Mesenchymal stem cell (in vitro differentiated cells and primary cell): ENCODE measurements at regions not wholly inside any gene's neighbourhood (a gene's known extent, or its start where the extent isn't known, plus 50 kb on each side); places are given as distances from the start of the nearest gene placed in this dataset.

Experiments
- DNase-seq: peaks from one replicate; pipeline ENCODE4 v3.0.0-alpha.2; 2013
- H2AFZ ChIP-seq: one replicate; pipeline ENCODE4 v1.6.1; 2013; ENCODE audit warnings: low read depth, mild to moderate bottlenecking, control low read depth, inconsistent platforms, low read length, moderate library complexity
- H2AK5ac ChIP-seq: 2 replicates; pipeline ENCODE4 v1.6.1; 2013; ENCODE audit warnings: low read length, moderate library complexity, mild to moderate bottlenecking, inconsistent platforms; ENCODE audit not compliant: severe bottlenecking
- H2BK120ac ChIP-seq: one replicate; pipeline ENCODE4 v1.6.1; 2013; ENCODE audit warnings: low read depth, mild to moderate bottlenecking, inconsistent platforms, low read length, moderate library complexity
- H2BK12ac ChIP-seq, 2 experiments: one replicate each; pipeline ENCODE4 v1.6.1; 2013; ENCODE audit warnings: inconsistent platforms in 2 of 2, low read length in 2 of 2, mild to moderate bottlenecking in 2 of 2, moderate library complexity in 2 of 2, control low read depth in 1 of 2
- H2BK15ac ChIP-seq: one replicate; pipeline ENCODE4 v1.6.1; 2013; ENCODE audit warnings: mild to moderate bottlenecking, low read depth, inconsistent platforms; ENCODE audit not compliant: poor library complexity, severe bottlenecking
- H2BK5ac ChIP-seq: 2 replicates; pipeline ENCODE4 v1.6.1; 2013; ENCODE audit warnings: low read depth, mild to moderate bottlenecking, low read length, control low read depth, inconsistent platforms; ENCODE audit not compliant: poor library complexity, severe bottlenecking
- H3K14ac ChIP-seq, 2 experiments: one replicate each; pipeline ENCODE4 v1.6.1; 2013; ENCODE audit warnings: inconsistent platforms in 2 of 2, low read length in 2 of 2, control low read depth in 1 of 2, mild to moderate bottlenecking in 1 of 2, moderate library complexity in 1 of 2
- H3K18ac ChIP-seq, 2 experiments: one replicate each; pipeline ENCODE4 v1.6.1; 2013; ENCODE audit warnings: inconsistent platforms in 2 of 2, low read length in 2 of 2, control low read depth in 1 of 2, low read depth in 1 of 2, mild to moderate bottlenecking in 1 of 2
- H3K23ac ChIP-seq, 2 experiments: one replicate each; pipeline ENCODE4 v1.6.1; 2013; ENCODE audit warnings: inconsistent platforms in 2 of 2, low read length in 2 of 2, mild to moderate bottlenecking in 2 of 2, moderate library complexity in 2 of 2, control low read depth in 1 of 2
- H3K27ac ChIP-seq: 2 replicates; pipeline ENCODE4 v1.5.1; 2013; ENCODE audit warnings: mild to moderate bottlenecking, moderate library complexity, low read length, control low read depth, inconsistent platforms; ENCODE audit not compliant: poor library complexity, severe bottlenecking
- H3K27me3 ChIP-seq, 2 experiments: 2 replicates each; pipeline versions ENCODE4 v1.6.1 to v1.7.0; 2013; ENCODE audit warnings: low read length in 2 of 2, mild to moderate bottlenecking in 2 of 2, moderate library complexity in 2 of 2, control low read depth in 1 of 2, inconsistent platforms in 1 of 2; ENCODE audit not compliant: control insufficient read depth in 1 of 2, insufficient read depth in 1 of 2
- H3K36me3 ChIP-seq, 2 experiments: 2 replicates each; pipeline versions ENCODE4 v1.6.1 to v1.7.0; 2013; ENCODE audit warnings: low read length in 2 of 2, control low read depth in 1 of 2, inconsistent platforms in 1 of 2, low read depth in 1 of 2, mild to moderate bottlenecking in 1 of 2; ENCODE audit not compliant: insufficient read depth in 2 of 2, control insufficient read depth in 1 of 2
- H3K4ac ChIP-seq, 2 experiments: one replicate each; pipeline ENCODE4 v1.6.1; 2013; ENCODE audit warnings: inconsistent platforms in 2 of 2, low read length in 2 of 2, mild to moderate bottlenecking in 2 of 2, moderate library complexity in 2 of 2, control low read depth in 1 of 2, low read depth in 1 of 2
- H3K4me1 ChIP-seq: 2 replicates; pipeline ENCODE4 v1.6.1; 2013; ENCODE audit warnings: low read depth, low read length, control low read depth; ENCODE audit not compliant: control insufficient read depth, insufficient read depth
- H3K4me2 ChIP-seq: 2 replicates; pipeline ENCODE4 v1.6.1; 2013; ENCODE audit warnings: low read length, mild to moderate bottlenecking, inconsistent platforms; ENCODE audit not compliant: poor library complexity, severe bottlenecking
- H3K4me3 ChIP-seq, 2 experiments: 2 replicates each; pipeline versions ENCODE4 v1.5.1 to v1.7.0; 2013; ENCODE audit warnings: low read length in 2 of 2, mild to moderate bottlenecking in 2 of 2, control low read depth in 1 of 2, low read depth in 1 of 2; ENCODE audit not compliant: insufficient read depth in 1 of 2
- H3K79me1 ChIP-seq: replicated peaks from 2 replicates; pipeline ENCODE4 v1.6.1; 2013; ENCODE audit warnings: mild to moderate bottlenecking, control low read depth, low read length, inconsistent platforms; ENCODE audit not compliant: poor library complexity, severe bottlenecking
- H3K9ac ChIP-seq: 2 replicates; pipeline ENCODE4 v1.7.0; 2013; ENCODE audit warnings: mild to moderate bottlenecking, low read length, moderate library complexity
- H3K9me3 ChIP-seq: 2 replicates; pipeline ENCODE4 v1.7.0; 2013; ENCODE audit warnings: mild to moderate bottlenecking, low read length; ENCODE audit not compliant: control insufficient read depth
- H4K8ac ChIP-seq: one replicate; pipeline ENCODE4 v1.6.1; 2013; ENCODE audit warnings: inconsistent platforms, mild to moderate bottlenecking, low read length, moderate library complexity
- H4K91ac ChIP-seq: one replicate; pipeline ENCODE4 v1.6.1; 2013; ENCODE audit warnings: mild to moderate bottlenecking, low read length, inconsistent platforms
- WGBS: methylation state at CpG from one replicate; pipeline ENCODE4 v1.1.7; 2013; ENCODE audit warnings: mixed read lengths; 5-methylcytosine and 5-hydroxymethylcytosine counted together

DNA sequence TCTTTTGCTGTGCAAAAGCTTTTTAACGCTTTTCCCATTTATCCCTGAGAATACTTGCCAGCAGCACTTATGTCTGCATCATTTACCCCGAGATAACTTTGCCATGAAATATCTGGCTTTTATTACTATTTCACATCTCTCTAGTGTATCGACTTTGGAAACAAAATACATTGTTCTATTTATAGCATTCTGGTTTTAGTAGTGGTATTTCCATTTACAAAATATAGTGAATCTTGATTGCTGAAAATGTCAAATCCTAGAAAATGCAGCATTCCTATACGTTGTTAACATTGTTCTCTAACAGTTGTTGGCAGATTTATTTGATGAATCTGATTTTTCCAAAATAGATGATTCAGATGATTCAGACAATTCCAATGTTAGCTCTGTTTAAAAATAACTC is 189.3 kb upstream of the SPRY2 start:
- H3K79me1 ChIP-seq: no peaks in the 10 kb centered on the region
- no peaks in the 10 kb centered on the region for H3K27me3 ChIP-seq
- H2AK5ac ChIP-seq: no peak overlapping the region
- H2BK5ac ChIP-seq: no peak overlapping the region
- no peak overlapping the region for H3K14ac ChIP-seq
- H3K23ac ChIP-seq: no peak overlapping the region
- H3K9ac ChIP-seq: no peak overlapping the region
- H3K18ac ChIP-seq: no peak overlapping the region
- no peaks in the 10 kb centered on the region for H3K36me3 ChIP-seq
- no peak overlapping the region for H2BK15ac ChIP-seq
- WGBS: 92% methylated on average over 1 of the region's 4 CpGs
- H4K91ac ChIP-seq: no peak overlapping the region
- peak overlapping the region in 1 of 2 experiments; percentile 23 for H3K4me3 ChIP-seq
- H3K27ac ChIP-seq: no peak overlapping the region
- no peak overlapping the region for H2AFZ ChIP-seq
- DNase-seq: no peak
- no peak overlapping the region for H2BK12ac ChIP-seq
- H4K8ac ChIP-seq: no peak overlapping the region
- H3K4me1 ChIP-seq: no peaks in the 10 kb centered on the region
- no peak overlapping the region for H3K4me2 ChIP-seq
- H3K9me3 ChIP-seq: peaks cover 5% of the 10 kb centered on the region
- no peak overlapping the region for H3K4ac ChIP-seq
- H2BK120ac ChIP-seq: no peak overlapping the region

- Histone ChIP-seq H2AK5ac (no peak overlapping the region), H3K27me3 (no peaks in the 10 kb centered on the region)
Observed at GRCh38 chr13:80529734-80530133, 188.8 kb upstream of the SPRY2 start.

GRCh38 chr13:80528733-80529132 is 187.8 kb upstream of the SPRY2 start:
- H4K8ac ChIP-seq: no peak overlapping the region
- no peak overlapping the region for H3K27ac ChIP-seq
- no peaks in the 10 kb centered on the region for H3K27me3 ChIP-seq
- no peaks in the 10 kb centered on the region for H3K79me1 ChIP-seq
- H2AK5ac ChIP-seq: no peak overlapping the region
- H3K14ac ChIP-seq: no peak overlapping the region
- H3K4me1 ChIP-seq: no peaks in the 10 kb centered on the region
- DNase-seq: no peak
- H2BK120ac ChIP-seq: no peak overlapping the region
- H4K91ac ChIP-seq: no peak overlapping the region
- no peak overlapping the region for H3K4me3 ChIP-seq
- no peak overlapping the region for H3K4me2 ChIP-seq
- no peak overlapping the region for H2BK5ac ChIP-seq
- H3K9me3 ChIP-seq: peaks cover 5% of the 10 kb centered on the region
- no peak overlapping the region for H3K23ac ChIP-seq
- no peak overlapping the region for H2AFZ ChIP-seq
- no peak overlapping the region for H2BK12ac ChIP-seq
- WGBS: 100% methylated on average over 2 of the region's 3 CpGs
- no peak overlapping the region for H2BK15ac ChIP-seq
- no peak overlapping the region for H3K18ac ChIP-seq
- H3K36me3 ChIP-seq: no peaks in the 10 kb centered on the region
- no peak overlapping the region for H3K4ac ChIP-seq
- no peak overlapping the region for H3K9ac ChIP-seq

More at GRCh38 chr13:80529734-80530133, 188.8 kb upstream of the SPRY2 start:
- H4K8ac ChIP-seq: no peak overlapping the region
- no peak overlapping the region for H3K4me2 ChIP-seq
- H3K23ac ChIP-seq: no peak overlapping the region
- H2AFZ ChIP-seq: no peak overlapping the region
- no peaks in the 10 kb centered on the region for H3K79me1 ChIP-seq
- no peak overlapping the region for H2BK5ac ChIP-seq
- H2BK120ac ChIP-seq: no peak overlapping the region
- no peak overlapping the region for H4K91ac ChIP-seq
- H3K9me3 ChIP-seq: peaks cover 5% of the 10 kb centered on the region
- no peak overlapping the region for H3K18ac ChIP-seq
- no peak overlapping the region for H3K9ac ChIP-seq
- H3K14ac ChIP-seq: no peak overlapping the region
- DNase-seq: no peak
- no peak overlapping the region for H3K4ac ChIP-seq
- no peak overlapping the region for H2BK12ac ChIP-seq
- no peak overlapping the region for H2BK15ac ChIP-seq
- H3K4me1 ChIP-seq: no peaks in the 10 kb centered on the region
- no peak overlapping the region for H3K27ac ChIP-seq
- WGBS: 0% methylated on average over 1 of the region's 3 CpGs
- H3K36me3 ChIP-seq: no peaks in the 10 kb centered on the region
- H3K4me3 ChIP-seq: peak overlapping the region in 1 of 2 experiments; percentile 23

DNA sequence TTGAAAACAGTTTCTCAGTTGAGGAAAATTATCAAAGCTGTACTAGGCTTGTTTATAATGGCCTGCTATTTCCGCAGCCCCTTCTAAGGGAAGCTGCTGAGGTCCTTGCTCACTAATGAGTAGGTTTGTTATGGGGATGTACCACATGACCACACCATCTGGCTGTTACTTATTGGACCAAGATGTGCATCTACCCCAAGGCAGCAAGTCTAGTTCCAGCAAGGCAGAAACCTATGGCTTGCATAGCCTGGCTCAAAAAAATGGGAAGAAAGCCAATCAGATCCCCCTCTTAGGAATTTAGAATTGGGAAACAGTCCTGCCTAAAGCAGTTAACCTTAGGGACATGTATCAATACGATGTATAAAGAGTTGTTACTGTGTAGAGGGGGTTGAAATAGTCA is 186.5 kb upstream of the SPRY2 start:
- Histone ChIP-seq H3K4ac (no peak overlapping the region), H3K4me1 (no peaks in the 10 kb centered on the region), H3K9ac (no peak overlapping the region), H4K8ac (no peak overlapping the region), H3K23ac (no peak overlapping the region), H3K36me3 (no peaks in the 10 kb centered on the region), H2BK5ac (no peak overlapping the region), H3K27me3 (no peaks in the 10 kb centered on the region), H3K18ac (no peak overlapping the region), H2BK15ac (no peak overlapping the region), H2BK120ac (no peak overlapping the region), H3K79me1 (no peaks in the 10 kb centered on the region), H3K27ac (no peak overlapping the region), H3K9me3 (peaks cover 5% of the 10 kb centered on the region), H3K4me2 (no peak overlapping the region), H3K14ac (no peak overlapping the region), H2AFZ (no peak overlapping the region), H4K91ac (no peak overlapping the region), H2AK5ac (no peak overlapping the region), H2BK12ac (no peak overlapping the region), H3K4me3 (no peak overlapping the region)
- 93% methylated on average over 2 of the region's 2 CpGs for WGBS
- no peak for DNase-seq
